Mesendoderm (in vitro differentiated cells): ENCODE measurements at regions not wholly inside any gene's neighbourhood (a gene's known extent, or its start where the extent isn't known, plus 50 kb on each side); places are given as distances from the start of the nearest gene placed in this dataset.

ENCODE experiments used
- DNase-seq: peaks from one replicate; pipeline ENCODE4 v3.0.0; 2013
- H2AK5ac ChIP-seq: 2 replicates; pipeline ENCODE4 v1.6.1; 2013; ENCODE audit warnings: low read length, inconsistent platforms
- H2BK120ac ChIP-seq: 2 replicates; pipeline ENCODE4 v1.6.1; 2013; ENCODE audit warnings: low read depth, mild to moderate bottlenecking, low read length, moderate library complexity, mixed read lengths
- H2BK15ac ChIP-seq: replicated peaks from 2 replicates; pipeline ENCODE4 v1.6.1; 2013; ENCODE audit warnings: low read depth, mild to moderate bottlenecking, moderate library complexity
- H2BK5ac ChIP-seq: 2 replicates; pipeline ENCODE4 v1.6.1; 2013; ENCODE audit warnings: low read length, inconsistent platforms
- H3K18ac ChIP-seq: 2 replicates; pipeline ENCODE4 v1.6.1; 2013; ENCODE audit warnings: mild to moderate bottlenecking, low read length, mixed read lengths
- H3K23ac ChIP-seq: one replicate; pipeline ENCODE4 v1.6.1; 2013; ENCODE audit warnings: low read length
- H3K27ac ChIP-seq: 2 replicates; pipeline ENCODE4 v1.5.1; 2013; ENCODE audit warnings: low read depth, mild to moderate bottlenecking, inconsistent platforms, low read length, moderate library complexity
- H3K27me3 ChIP-seq: 2 replicates; pipeline ENCODE4 v1.6.1; 2013; ENCODE audit warnings: low read length, control low read depth, mild to moderate bottlenecking, inconsistent platforms; ENCODE audit not compliant: insufficient read depth, poor library complexity
- H3K36me3 ChIP-seq: 2 replicates; pipeline ENCODE4 v1.6.1; 2013; ENCODE audit warnings: low read length, inconsistent platforms; ENCODE audit not compliant: control insufficient read depth, insufficient read depth
- H3K4ac ChIP-seq: one replicate; pipeline ENCODE4 v1.6.1; 2013; ENCODE audit warnings: low read depth, mild to moderate bottlenecking, low read length, moderate library complexity
- H3K4me1 ChIP-seq: 2 replicates; pipeline ENCODE4 v1.6.1; 2013; ENCODE audit warnings: low read depth, low read length, inconsistent platforms; ENCODE audit not compliant: control insufficient read depth
- H3K4me2 ChIP-seq: 2 replicates; pipeline ENCODE4 v1.6.1; 2013; ENCODE audit warnings: low read length
- H3K4me3 ChIP-seq: 2 replicates; pipeline ENCODE4 v1.5.1; 2013; ENCODE audit warnings: mild to moderate bottlenecking, low read length
- H3K56ac ChIP-seq: one replicate; pipeline ENCODE4 v1.6.1; 2013; ENCODE audit warnings: low read length
- H3K79me1 ChIP-seq: 2 replicates; pipeline ENCODE4 v1.6.1; 2013; ENCODE audit warnings: low read length, inconsistent platforms
- H3K79me2 ChIP-seq: 2 replicates; pipeline ENCODE4 v1.6.1; 2013; ENCODE audit warnings: mild to moderate bottlenecking, low read length; ENCODE audit not compliant: control insufficient read depth, insufficient read depth
- H3K9ac ChIP-seq: 2 replicates; pipeline ENCODE4 v1.6.1; 2013; ENCODE audit warnings: low read length, inconsistent platforms
- H4K5ac ChIP-seq: one replicate; pipeline ENCODE4 v1.6.1; 2013; ENCODE audit warnings: low read length
- H4K8ac ChIP-seq: one replicate; pipeline ENCODE4 v1.6.1; 2013; ENCODE audit warnings: low read depth, mild to moderate bottlenecking, control low read depth, low read length, moderate library complexity
- WGBS: extraction: QIAGEN DNeasy Blood & Tissue Kit; methylation state at CpG from one replicate; pipeline ENCODE4 v1.1.7; 2013; ENCODE audit warnings: low lambda C conversion rate, missing lambda C conversion rate; ENCODE audit not compliant: insufficient coverage; ENCODE audit errors: extremely low coverage; 5-methylcytosine and 5-hydroxymethylcytosine counted together

GRCh38 chr5:9852671-9853070 lies 222.5 kb upstream of the TAS2R1 start:
- DNase-seq, result no peak
- Histone ChIP-seq H2BK120ac (no peak overlapping the region), H3K56ac (no peak overlapping the region), H3K79me2 (no peaks in the 10 kb centered on the region), H3K18ac (no peak overlapping the region), H3K4me2 (no peak overlapping the region), H2BK5ac (no peak overlapping the region), H2BK15ac (no peak overlapping the region), H3K36me3 (no peaks in the 10 kb centered on the region), H3K4me1 (no peaks in the 10 kb centered on the region), H3K23ac (no peak overlapping the region), H3K27ac (no peak overlapping the region), H3K4me3 (no peak overlapping the region), H4K8ac (no peak overlapping the region), H3K9ac (no peak overlapping the region), H2AK5ac (no peak overlapping the region), H4K5ac (no peak overlapping the region), H3K27me3 (peaks cover 1% of the 10 kb centered on the region), H3K4ac (no peak overlapping the region), H3K79me1 (no peaks in the 10 kb centered on the region)
- no CpG with 5 or more reads among the region's 3 CpGs for WGBS

GRCh38 chr5:9851458-9851857 lies 221.3 kb upstream of the TAS2R1 start:
- H2AK5ac ChIP-seq, result no peak overlapping the region
- H3K79me2 ChIP-seq, result no peaks in the 10 kb centered on the region
- no peak overlapping the region for H3K4me3 ChIP-seq
- H4K8ac ChIP-seq, result no peak overlapping the region
- H3K79me1 ChIP-seq, result no peaks in the 10 kb centered on the region
- no peak overlapping the region for H3K9ac ChIP-seq
- H3K27ac ChIP-seq, result no peak overlapping the region
- H3K56ac ChIP-seq, result no peak overlapping the region
- no peak overlapping the region for H3K4me2 ChIP-seq
- no peak overlapping the region for H2BK15ac ChIP-seq
- H2BK5ac ChIP-seq, result no peak overlapping the region
- H3K36me3 ChIP-seq, result no peaks in the 10 kb centered on the region
- H3K4ac ChIP-seq, result no peak overlapping the region
- H3K18ac ChIP-seq, result no peak overlapping the region
- no peak overlapping the region for H4K5ac ChIP-seq
- no peak for DNase-seq
- H3K4me1 ChIP-seq, result no peaks in the 10 kb centered on the region
- peaks cover 1% of the 10 kb centered on the region for H3K27me3 ChIP-seq
- no CpG with 5 or more reads among the region's 3 CpGs for WGBS
- no peak overlapping the region for H3K23ac ChIP-seq
- H2BK120ac ChIP-seq, result no peak overlapping the region

GRCh38 chr5:9850456-9850855 lies 220.3 kb upstream of the TAS2R1 start:
- no peak overlapping the region for H2BK5ac ChIP-seq
- no peak overlapping the region for H2BK15ac ChIP-seq
- H3K56ac ChIP-seq, result no peak overlapping the region
- H2AK5ac ChIP-seq, result no peak overlapping the region
- no peaks in the 10 kb centered on the region for H3K27me3 ChIP-seq
- no peaks in the 10 kb centered on the region for H3K4me1 ChIP-seq
- H3K36me3 ChIP-seq, result no peaks in the 10 kb centered on the region
- WGBS, result no CpG with 5 or more reads among the region's 5 CpGs
- H4K5ac ChIP-seq, result no peak overlapping the region
- no peak for DNase-seq
- no peak overlapping the region for H4K8ac ChIP-seq
- no peak overlapping the region for H3K9ac ChIP-seq
- H3K79me2 ChIP-seq, result no peaks in the 10 kb centered on the region
- no peak overlapping the region for H3K4me2 ChIP-seq
- H3K23ac ChIP-seq, result no peak overlapping the region
- H2BK120ac ChIP-seq, result no peak overlapping the region
- H3K27ac ChIP-seq, result no peak overlapping the region
- H3K4ac ChIP-seq, result no peak overlapping the region
- H3K18ac ChIP-seq, result no peak overlapping the region
- no peak overlapping the region for H3K4me3 ChIP-seq
- no peaks in the 10 kb centered on the region for H3K79me1 ChIP-seq

GRCh38 chr5:9847631-9848030 lies 217.5 kb upstream of the TAS2R1 start:
- no CpG with 5 or more reads among the region's 6 CpGs for WGBS
- H2BK5ac ChIP-seq, result no peak overlapping the region
- H4K8ac ChIP-seq, result no peak overlapping the region
- no peak overlapping the region for H3K23ac ChIP-seq
- H3K56ac ChIP-seq, result no peak overlapping the region
- no peak overlapping the region for H2BK15ac ChIP-seq
- no peaks in the 10 kb centered on the region for H3K79me2 ChIP-seq
- no peak overlapping the region for H3K27ac ChIP-seq
- no peak overlapping the region for H3K4me3 ChIP-seq
- H3K4me2 ChIP-seq, result no peak overlapping the region
- H2BK120ac ChIP-seq, result no peak overlapping the region
- H3K4ac ChIP-seq, result no peak overlapping the region
- H3K27me3 ChIP-seq, result no peaks in the 10 kb centered on the region
- H3K9ac ChIP-seq, result no peak overlapping the region
- H3K79me1 ChIP-seq, result no peaks in the 10 kb centered on the region
- DNase-seq, result no peak
- no peak overlapping the region for H2AK5ac ChIP-seq
- no peak overlapping the region for H3K18ac ChIP-seq
- H3K36me3 ChIP-seq, result no peaks in the 10 kb centered on the region
- H3K4me1 ChIP-seq, result no peaks in the 10 kb centered on the region
- H4K5ac ChIP-seq, result no peak overlapping the region

GRCh38 chr5:9845185-9845584 lies 215.0 kb upstream of the TAS2R1 start:
- H4K8ac ChIP-seq, result no peak overlapping the region
- no peak overlapping the region for H4K5ac ChIP-seq
- no peaks in the 10 kb centered on the region for H3K79me1 ChIP-seq
- H2AK5ac ChIP-seq, result no peak overlapping the region
- H3K4me3 ChIP-seq, result no peak overlapping the region
- no peak overlapping the region for H3K56ac ChIP-seq
- H3K18ac ChIP-seq, result no peak overlapping the region
- peak overlapping the region; percentile 11 for H2BK15ac ChIP-seq
- no peaks in the 10 kb centered on the region for H3K27me3 ChIP-seq
- H3K4ac ChIP-seq, result no peak overlapping the region
- H2BK5ac ChIP-seq, result no peak overlapping the region
- H3K27ac ChIP-seq, result no peak overlapping the region
- H3K4me2 ChIP-seq, result no peak overlapping the region
- no peak overlapping the region for H2BK120ac ChIP-seq
- no peak for DNase-seq
- WGBS, result no CpG with 5 or more reads among the region's 2 CpGs
- no peak overlapping the region for H3K9ac ChIP-seq
- no peaks in the 10 kb centered on the region for H3K36me3 ChIP-seq
- no peak overlapping the region for H3K23ac ChIP-seq
- H3K79me2 ChIP-seq, result no peaks in the 10 kb centered on the region
- H3K4me1 ChIP-seq, result no peaks in the 10 kb centered on the region

- H3K4me3 ChIP-seq, result no peak overlapping the region
- H3K4me1 ChIP-seq, result no peaks in the 10 kb centered on the region
- WGBS, result no CpG with 5 or more reads among the region's 2 CpGs
- H3K79me2 ChIP-seq, result no peaks in the 10 kb centered on the region
- H2BK5ac ChIP-seq, result no peak overlapping the region
- no peak overlapping the region for H3K18ac ChIP-seq
- H3K27ac ChIP-seq, result no peak overlapping the region
- DNase-seq, result no peak
- H4K5ac ChIP-seq, result no peak overlapping the region
- no peak overlapping the region for H3K4me2 ChIP-seq
- no peak overlapping the region for H4K8ac ChIP-seq
- no peaks in the 10 kb centered on the region for H3K36me3 ChIP-seq
- no peak overlapping the region for H2BK120ac ChIP-seq
- H3K23ac ChIP-seq, result no peak overlapping the region
- no peaks in the 10 kb centered on the region for H3K27me3 ChIP-seq
- no peak overlapping the region for H2BK15ac ChIP-seq
- H2AK5ac ChIP-seq, result no peak overlapping the region
- no peak overlapping the region for H3K56ac ChIP-seq
- no peaks in the 10 kb centered on the region for H3K79me1 ChIP-seq
- H3K9ac ChIP-seq, result no peak overlapping the region
- H3K4ac ChIP-seq, result no peak overlapping the region
Observed at GRCh38 chr5:9841516-9842170, 211.5 kb upstream of the TAS2R1 start.
